Activated CD4-positive, alpha-beta memory T cell treated with anti-CD3 and anti-CD28 coated beads for 36 hours (primary cell): ENCODE measurements at regions not wholly inside any gene's neighbourhood (a gene's known extent, or its start where the extent isn't known, plus 50 kb on each side); places are given as distances from the start of the nearest gene placed in this dataset.

Experiments
- CTCF ChIA-PET: fragments of 350-600 bp; sonication (Branson Sonifier 250); formaldehyde crosslinking; loops from one replicate; lab custom pipeline; 2021; ENCODE audit warnings: antibody characterized with exemption, inconsistent platforms; lab: Charles Lee
- POLR2A ChIA-PET: fragments of 350-600 bp; sonication (Branson Sonifier 250); formaldehyde crosslinking; loops from one replicate; lab custom pipeline; 2021; ENCODE audit warnings: antibody characterized with exemption; lab: Charles Lee
- DNase-seq: peaks from one replicate; pipeline ENCODE4 v3.0.0-alpha.2; 2020
- H3K27ac Mint-ChIP-seq: one replicate; pipeline ENCODE4 v1.8.0; 2021; ENCODE audit warnings: mixed read lengths
- H3K27me3 Mint-ChIP-seq: one replicate; pipeline ENCODE4 v1.8.0; 2021; ENCODE audit warnings: mixed read lengths
- H3K36me3 Mint-ChIP-seq: one replicate; pipeline ENCODE4 v1.8.0; 2021; ENCODE audit warnings: mixed read lengths
- H3K4me1 Mint-ChIP-seq: one replicate; pipeline ENCODE4 v1.8.0; 2021; ENCODE audit warnings: low read depth, mixed read lengths
- H3K4me3 Mint-ChIP-seq: one replicate; pipeline ENCODE4 v1.8.0; 2021; ENCODE audit warnings: mild to moderate bottlenecking, mixed read lengths
- H3K9me3 Mint-ChIP-seq: one replicate; pipeline ENCODE4 v1.8.0; 2021; ENCODE audit warnings: mixed read lengths
- intact Hi-C: fragments of 100-400 bp; cut with micrococcal nuclease; formaldehyde crosslinking; loops from one replicate; pipeline ENCODE4 v1.15.1; 2023

DNA sequence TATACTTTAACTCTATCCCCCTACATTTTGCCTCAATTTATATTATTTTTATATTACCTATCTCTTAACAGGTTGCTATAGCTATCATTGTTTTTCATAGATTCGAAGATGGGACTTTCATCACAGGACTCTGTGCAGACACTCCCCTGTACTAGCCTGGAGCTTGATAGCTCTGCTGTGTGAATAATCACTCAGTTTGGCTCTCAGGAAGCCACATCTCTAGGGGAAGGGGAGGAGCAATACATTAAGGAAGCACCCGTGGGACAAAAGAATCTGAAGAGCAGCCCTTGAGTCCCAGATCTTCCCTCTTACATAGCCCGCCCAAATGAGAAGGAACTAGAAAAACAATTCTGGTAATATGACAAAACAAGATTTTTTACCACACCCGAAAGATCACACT lies 114.3 kb upstream of the FXR1 start:
- H3K27ac Mint-ChIP-seq = no peak overlapping the region
- CTCF ChIA-PET = no interaction called here
- no peaks in the 10 kb centered on the region for H3K9me3 Mint-ChIP-seq
- H3K36me3 Mint-ChIP-seq = no peaks in the 10 kb centered on the region
- POLR2A ChIA-PET = no interaction called here
- H3K4me1 Mint-ChIP-seq = no peaks in the 10 kb centered on the region
- H3K4me3 Mint-ChIP-seq = no peak overlapping the region
- H3K27me3 Mint-ChIP-seq = peaks cover 1% of the 10 kb centered on the region
- intact Hi-C loops = no loop called here
- DNase-seq = no peak

DNA sequence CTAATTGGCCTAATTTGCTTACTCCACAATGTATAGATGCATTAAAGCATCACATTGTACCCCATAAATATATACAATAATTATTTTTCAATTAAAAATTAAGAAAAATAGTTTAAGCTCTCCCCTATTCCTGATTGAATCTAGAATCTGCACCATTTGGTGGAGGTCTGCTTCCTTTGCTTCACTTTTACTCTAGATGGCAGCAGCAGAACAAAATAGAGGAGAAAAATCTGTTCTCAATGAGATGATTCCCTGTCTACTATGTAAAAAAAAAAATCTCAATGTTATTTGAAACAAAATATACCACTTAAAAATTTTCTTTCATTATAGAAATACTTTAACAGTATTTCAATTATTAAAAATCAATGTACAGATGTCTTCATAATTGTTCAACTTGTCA lies 109.6 kb upstream of the FXR1 start:
- Mint-ChIP-seq H3K9me3 (no peaks in the 10 kb centered on the region), H3K27ac (no peak overlapping the region), H3K27me3 (peaks cover 1% of the 10 kb centered on the region), H3K36me3 (no peaks in the 10 kb centered on the region), H3K4me3 (no peak overlapping the region), H3K4me1 (no peaks in the 10 kb centered on the region)
- DNase-seq = no peak
- POLR2A ChIA-PET = no interaction called here
- CTCF ChIA-PET = interaction anchor here (0.5 kb wide), 1 partner anchor 888 kb away, joined by 3 read pairs; no protein-coding TSS in a partner anchor
- intact Hi-C loops = loop anchor here (5.0 kb wide), 2 partner anchors 374 to 899 kb away; no protein-coding TSS in a partner anchor

GRCh38 chr3:180804916-180805315 lies 107.6 kb upstream of the FXR1 start:
- no peaks in the 10 kb centered on the region for H3K9me3 Mint-ChIP-seq
- ChIA-PET POLR2A (no interaction called here), CTCF (no interaction called here)
- H3K36me3 Mint-ChIP-seq = no peaks in the 10 kb centered on the region
- intact Hi-C loops = loop anchor here (5.0 kb wide), 2 partner anchors 372 to 897 kb away; no protein-coding TSS in a partner anchor
- H3K27ac Mint-ChIP-seq = no peak overlapping the region
- no peak overlapping the region for H3K4me3 Mint-ChIP-seq
- H3K4me1 Mint-ChIP-seq = no peaks in the 10 kb centered on the region
- DNase-seq = no peak
- H3K27me3 Mint-ChIP-seq = no peaks in the 10 kb centered on the region

- Mint-ChIP-seq H3K27ac (no peak overlapping the region), H3K4me3 (no peak overlapping the region), H3K27me3 (no peaks in the 10 kb centered on the region), H3K9me3 (no peaks in the 10 kb centered on the region), H3K36me3 (no peaks in the 10 kb centered on the region), H3K4me1 (no peaks in the 10 kb centered on the region)
- DNase-seq = no peak
- ChIA-PET CTCF (no interaction called here), POLR2A (no interaction called here)
- intact Hi-C loops = no loop called here
These were observed 103.5 kb upstream of the FXR1 start for GRCh38 chr3:180808823-180809575.

DNA sequence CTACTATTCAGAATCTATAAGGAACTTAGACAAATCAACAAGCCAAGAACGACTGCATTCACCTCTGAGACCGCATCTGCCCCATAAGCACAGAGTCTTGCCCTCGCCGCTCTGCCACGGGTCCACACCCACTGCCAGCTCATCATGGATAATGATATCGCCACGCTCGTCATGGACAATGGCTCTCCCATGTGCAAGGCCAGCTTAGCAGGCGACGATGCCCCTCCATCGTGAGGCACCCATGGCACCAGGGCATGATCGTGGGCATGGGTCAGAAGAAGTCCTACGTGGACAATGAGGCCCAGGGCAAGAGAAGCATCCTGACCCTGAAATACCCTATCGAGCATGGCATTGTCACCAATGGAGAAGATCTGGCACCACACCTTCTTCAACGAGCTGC lies 92.1 kb upstream of the FXR1 start:
- Mint-ChIP-seq H3K4me1 (no peaks in the 10 kb centered on the region), H3K27me3 (peaks cover 3% of the 10 kb centered on the region), H3K9me3 (no peaks in the 10 kb centered on the region), H3K4me3 (no peak overlapping the region), H3K36me3 (no peaks in the 10 kb centered on the region), H3K27ac (no peak overlapping the region)
- CTCF ChIA-PET = no interaction called here
- intact Hi-C loops = no loop called here
- no peak for DNase-seq
- POLR2A ChIA-PET = no interaction called here

DNA sequence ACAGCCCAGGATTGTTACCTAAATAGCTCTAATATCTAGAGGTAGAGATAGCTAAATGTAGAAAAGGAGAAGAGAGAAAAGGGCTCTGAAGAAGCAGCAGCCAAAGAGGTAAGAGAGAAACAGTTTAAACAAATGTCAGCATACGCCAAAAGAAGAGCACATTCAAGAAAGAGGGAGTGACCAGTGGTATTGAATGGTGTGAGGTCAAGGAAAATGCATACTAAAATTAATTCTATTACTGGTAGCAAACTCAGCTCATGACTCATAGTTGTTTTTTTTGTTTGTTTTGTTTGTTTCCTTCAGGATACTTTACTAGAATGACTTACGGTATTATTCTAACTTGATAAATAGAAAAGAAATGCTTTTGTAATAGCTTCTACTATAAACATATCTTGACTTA lies 86.5 kb upstream of the FXR1 start:
- POLR2A ChIA-PET = no interaction called here
- Mint-ChIP-seq H3K4me3 (no peak overlapping the region), H3K27me3 (peaks cover 3% of the 10 kb centered on the region), H3K27ac (no peak overlapping the region), H3K9me3 (no peaks in the 10 kb centered on the region), H3K4me1 (no peaks in the 10 kb centered on the region), H3K36me3 (no peaks in the 10 kb centered on the region)
- DNase-seq = no peak
- CTCF ChIA-PET = no interaction called here
- intact Hi-C loops = no loop called here

- DNase-seq = no peak
- intact Hi-C loops = no loop called here
- Mint-ChIP-seq H3K4me3 (no peak overlapping the region), H3K27me3 (peaks cover 3% of the 10 kb centered on the region), H3K36me3 (no peaks in the 10 kb centered on the region), H3K9me3 (no peaks in the 10 kb centered on the region), H3K27ac (no peak overlapping the region), H3K4me1 (no peaks in the 10 kb centered on the region)
- ChIA-PET POLR2A (no interaction called here), CTCF (no interaction called here)
These were observed 85.3 kb upstream of the FXR1 start for GRCh38 chr3:180827171-180827570.

DNA sequence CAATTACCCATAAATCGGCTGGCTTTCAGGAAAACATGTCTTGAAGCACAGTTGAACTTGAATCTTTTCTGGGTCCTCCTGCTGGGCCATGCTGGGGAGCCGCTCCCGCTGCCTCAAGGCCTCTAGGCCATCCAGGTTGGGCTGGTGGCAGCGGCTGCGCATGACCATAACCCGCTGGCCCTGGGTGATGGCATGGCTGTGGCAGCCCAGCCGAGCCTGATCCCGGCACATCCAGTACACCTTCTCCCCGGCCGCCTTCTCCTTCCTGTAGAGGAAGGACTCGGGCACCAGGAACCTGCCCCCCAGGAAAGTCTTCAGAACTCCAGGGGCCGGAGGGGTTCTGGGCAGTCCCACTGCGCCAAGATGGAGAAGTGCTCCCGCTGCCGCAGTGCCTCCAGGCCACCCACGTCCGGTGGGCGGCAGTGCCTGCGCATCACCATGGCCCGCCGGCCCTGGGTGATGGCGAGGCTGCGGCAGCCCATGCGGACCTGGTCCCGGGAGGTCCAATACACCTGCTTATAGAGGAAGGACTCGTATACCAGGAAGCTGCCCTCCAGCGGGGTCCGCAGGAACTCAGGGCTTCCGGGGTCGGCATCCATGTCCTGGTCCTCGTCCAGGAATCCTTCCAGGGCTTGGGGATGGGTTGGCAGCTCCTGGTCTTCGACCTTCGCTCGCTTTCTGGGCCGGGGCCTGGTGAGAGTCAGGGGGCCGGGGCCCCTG lies 84.3 kb upstream of the FXR1 start:
- POLR2A ChIA-PET = no interaction called here
- no peak for DNase-seq
- Mint-ChIP-seq H3K4me3 (no peak overlapping the region), H3K27ac (no peak overlapping the region), H3K36me3 (no peaks in the 10 kb centered on the region), H3K9me3 (no peaks in the 10 kb centered on the region), H3K4me1 (no peaks in the 10 kb centered on the region), H3K27me3 (peaks cover 5% of the 10 kb centered on the region)
- CTCF ChIA-PET = no interaction called here
- intact Hi-C loops = no loop called here

DNA sequence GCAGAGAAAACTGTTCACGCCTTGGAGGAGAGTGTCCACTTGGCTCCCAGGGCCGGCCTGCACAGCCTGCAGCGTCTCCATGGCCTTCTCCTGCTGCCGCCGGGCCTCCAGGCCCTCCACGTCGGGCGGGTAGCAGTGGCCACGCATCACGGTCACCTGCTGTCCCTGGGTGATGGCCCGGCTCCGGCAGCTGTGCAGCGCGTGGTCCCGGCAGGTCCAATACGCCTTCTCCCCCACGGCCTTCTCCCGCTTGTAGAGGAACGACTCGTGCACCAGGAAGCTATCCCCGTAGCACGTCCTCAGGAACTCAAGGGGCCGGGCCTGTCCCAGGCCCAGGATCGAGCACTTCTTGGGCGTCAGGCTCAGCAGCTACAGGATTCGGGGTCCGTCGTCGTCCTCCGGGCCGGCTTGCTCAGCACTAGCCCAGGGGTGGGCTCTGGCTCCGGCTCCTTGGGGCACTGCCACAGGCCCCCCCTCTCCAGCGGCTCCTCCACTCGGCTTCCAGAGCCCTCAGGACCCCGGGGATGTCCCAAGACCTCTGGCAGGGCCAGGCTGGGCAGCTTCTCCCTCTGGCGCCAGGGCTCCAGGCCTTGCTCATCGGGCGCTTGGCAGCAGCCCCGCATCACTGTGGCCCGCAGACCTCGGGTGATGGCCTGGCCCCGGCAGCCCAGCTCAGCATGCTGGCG lies 83.6 kb upstream of the FXR1 start:
- peaks cover 5% of the 10 kb centered on the region for H3K27me3 Mint-ChIP-seq
- POLR2A ChIA-PET = no interaction called here
- CTCF ChIA-PET = no interaction called here

DNA sequence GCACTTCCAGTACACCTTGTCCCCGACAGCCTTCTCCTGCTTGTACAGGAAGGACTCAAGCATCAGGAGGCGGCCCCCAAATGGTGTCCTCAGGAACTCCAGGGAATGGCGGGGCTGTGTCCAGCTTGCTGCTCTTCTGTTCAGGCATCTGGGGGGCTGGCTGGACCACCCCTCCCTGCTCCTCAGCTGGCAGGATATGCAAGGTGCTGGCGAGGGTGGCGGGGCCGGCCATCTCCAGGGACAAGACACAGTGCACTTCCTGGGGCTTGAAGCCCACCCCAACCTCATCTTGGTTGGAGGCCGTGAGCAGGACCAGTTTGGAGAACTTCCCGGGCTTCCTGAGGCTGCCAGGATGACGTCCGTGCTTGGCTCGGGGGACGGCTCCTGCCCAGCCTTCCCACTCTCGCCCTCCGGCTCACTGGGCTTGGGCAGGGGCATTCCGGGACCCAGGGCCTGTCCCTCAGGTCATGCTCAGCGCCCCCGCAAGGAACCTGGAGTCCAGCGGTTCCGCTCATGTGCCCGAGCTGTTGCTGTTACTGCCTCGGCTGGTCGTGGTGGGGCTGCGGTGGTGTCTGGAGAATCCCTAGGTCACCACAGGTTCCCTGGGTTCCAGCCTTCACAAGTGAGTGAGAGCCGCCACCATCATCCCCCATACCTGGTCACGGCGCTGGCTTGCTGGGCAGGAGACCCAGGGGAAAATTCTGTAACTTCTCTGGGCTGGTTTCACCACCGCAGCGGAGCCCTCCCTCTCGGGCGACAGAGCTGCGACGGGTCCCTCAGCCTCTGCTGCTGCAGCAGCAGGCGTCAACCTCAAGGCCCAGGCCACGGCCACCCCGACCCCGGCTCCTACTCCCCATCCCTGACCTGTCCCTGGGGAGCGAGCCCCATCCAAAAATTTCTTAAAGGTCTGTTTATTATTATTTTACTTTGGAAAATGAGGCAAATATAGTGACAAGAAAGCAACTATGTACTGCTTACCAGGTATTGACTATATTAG lies 82.8 kb upstream of the FXR1 start:
- intact Hi-C loops = no loop called here
- ChIA-PET CTCF (no interaction called here), POLR2A (no interaction called here)
- no peaks in the 10 kb centered on the region for H3K4me1 Mint-ChIP-seq
- peaks cover 7% of the 10 kb centered on the region for H3K27me3 Mint-ChIP-seq
- H3K36me3 Mint-ChIP-seq = no peaks in the 10 kb centered on the region
- H3K4me3 Mint-ChIP-seq = no peak overlapping the region
- H3K27ac Mint-ChIP-seq = no peak overlapping the region
- no peaks in the 10 kb centered on the region for H3K9me3 Mint-ChIP-seq
- no peak for DNase-seq

More for the DNA sequence above, 83.6 kb upstream of the FXR1 start:
- no peaks in the 10 kb centered on the region for H3K9me3 Mint-ChIP-seq
- no peak for DNase-seq
- H3K4me1 Mint-ChIP-seq = no peaks in the 10 kb centered on the region
- no peaks in the 10 kb centered on the region for H3K36me3 Mint-ChIP-seq
- intact Hi-C loops = no loop called here
- no peak overlapping the region for H3K27ac Mint-ChIP-seq
- H3K4me3 Mint-ChIP-seq = no peak overlapping the region

DNA sequence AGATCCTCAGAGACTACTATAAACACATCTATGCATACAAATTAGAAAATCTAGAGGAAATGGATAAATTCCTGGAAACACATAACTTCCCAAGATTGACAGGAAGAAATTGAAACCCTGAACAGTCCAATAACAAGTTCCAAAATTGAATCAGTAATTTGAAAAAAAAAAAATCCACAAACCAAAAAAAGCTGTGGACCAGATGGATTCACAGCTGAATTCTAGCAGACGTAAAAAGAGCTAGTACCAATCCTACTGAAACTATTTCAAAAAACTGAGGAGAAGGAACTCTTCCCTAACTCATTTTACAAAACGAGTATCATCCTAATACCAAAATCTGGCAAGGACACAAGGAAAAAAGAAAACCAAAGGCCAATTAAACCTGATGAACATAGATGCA lies 77.0 kb upstream of the FXR1 start:
- DNase-seq = no peak
- POLR2A ChIA-PET = no interaction called here
- no peaks in the 10 kb centered on the region for H3K9me3 Mint-ChIP-seq
- peaks cover 15% of the 10 kb centered on the region for H3K27me3 Mint-ChIP-seq
- H3K36me3 Mint-ChIP-seq = no peaks in the 10 kb centered on the region
- no peaks in the 10 kb centered on the region for H3K4me1 Mint-ChIP-seq
- CTCF ChIA-PET = no interaction called here
- H3K27ac Mint-ChIP-seq = no peak overlapping the region
- intact Hi-C loops = no loop called here
- no peak overlapping the region for H3K4me3 Mint-ChIP-seq
